Activated CD4-positive, alpha-beta T cell treated with anti-CD3 and anti-CD28 coated beads for 36 hours (primary cell): ENCODE measurements at regions not wholly inside any gene's neighbourhood (a gene's known extent, or its start where the extent isn't known, plus 50 kb on each side); places are given as distances from the start of the nearest gene placed in this dataset.
"Not testable (repeated sequence)": the region's sequence is repeated elsewhere in the genome, so short reads cannot be mapped to it uniquely, and the experiment has no call there.

Experiments
- ATAC-seq: fragments of 200-7000 bp; cut with Tn5 transposase; one replicate; pipeline ENCODE4 v1.10.0; 2021; ENCODE audit warnings: mild to moderate bottlenecking, moderate library complexity
- CTCF ChIA-PET: fragments of 350-600 bp; sonication (Branson Sonifier 250); formaldehyde crosslinking; loops from one replicate; lab custom pipeline; 2021; ENCODE audit warnings: antibody characterized with exemption; lab: Charles Lee
- POLR2A ChIA-PET: fragments of 350-600 bp; sonication (Branson Sonifier 250); formaldehyde crosslinking; loops from one replicate; lab custom pipeline; 2021; ENCODE audit warnings: antibody characterized with exemption, inconsistent platforms; lab: Charles Lee
- DNase-seq: peaks from one replicate; pipeline ENCODE4 v3.0.0-alpha.2; 2020
- H3K27ac Mint-ChIP-seq: one replicate; pipeline ENCODE4 v1.8.0; 2021; ENCODE audit warnings: mixed read lengths
- H3K27me3 Mint-ChIP-seq: one replicate; pipeline ENCODE4 v1.8.0; 2021; ENCODE audit warnings: mixed read lengths
- H3K36me3 Mint-ChIP-seq: one replicate; pipeline ENCODE4 v1.8.0; 2021; ENCODE audit warnings: low read depth, mixed read lengths
- H3K4me1 Mint-ChIP-seq: one replicate; pipeline ENCODE4 v1.8.0; 2021; ENCODE audit warnings: mixed read lengths
- H3K4me3 Mint-ChIP-seq: one replicate; pipeline ENCODE4 v1.8.0; 2021; ENCODE audit warnings: mild to moderate bottlenecking, moderate library complexity, mixed read lengths
- H3K9me3 Mint-ChIP-seq: one replicate; pipeline ENCODE4 v1.8.0; 2021; ENCODE audit warnings: low read depth, mixed read lengths
- intact Hi-C, 2 experiments: fragments of 100-400 bp; cut with DNase I in 1 of 2; cut with micrococcal nuclease in 1 of 2; formaldehyde crosslinking; loops; one replicate each; pipeline versions ENCODE4 v1.14.2 to v1.15.1; 2022 to 2024; cut with DNase I, micrococcal nuclease

DNA sequence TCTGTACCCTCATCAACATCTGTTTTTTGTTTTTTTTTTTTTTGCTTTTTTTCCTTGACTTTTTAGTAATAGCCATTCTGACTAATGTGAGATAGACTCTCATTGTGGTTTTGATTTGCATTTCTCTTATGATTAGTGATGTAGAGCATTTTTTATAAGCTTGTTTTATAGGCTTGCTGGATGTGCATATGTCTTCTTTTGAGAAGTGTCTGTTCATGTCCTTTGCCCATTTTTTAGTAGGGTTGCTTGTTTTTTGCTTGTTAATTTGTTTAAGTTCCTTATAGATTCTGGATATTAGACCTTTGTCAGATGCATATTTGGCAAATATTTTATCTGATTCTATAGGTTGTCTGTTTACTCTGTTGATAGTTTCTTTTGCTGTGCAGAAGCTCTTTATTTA, 53.5 kb upstream of the FAR1 start:
- CTCF ChIA-PET, result interaction anchor here (0.5 to 0.7 kb wide), 2 partner anchors 80 to 425 kb away, joined by 3 read pairs; no protein-coding TSS in a partner anchor
- H3K27ac Mint-ChIP-seq, H3K27me3 Mint-ChIP-seq, POLR2A ChIA-PET, H3K36me3 Mint-ChIP-seq, ATAC-seq, H3K4me1 Mint-ChIP-seq, DNase-seq, intact Hi-C loops, H3K4me3 Mint-ChIP-seq: not testable (repeated sequence)
- H3K9me3 Mint-ChIP-seq, result peaks cover 16% of the 10 kb centered on the region

DNA sequence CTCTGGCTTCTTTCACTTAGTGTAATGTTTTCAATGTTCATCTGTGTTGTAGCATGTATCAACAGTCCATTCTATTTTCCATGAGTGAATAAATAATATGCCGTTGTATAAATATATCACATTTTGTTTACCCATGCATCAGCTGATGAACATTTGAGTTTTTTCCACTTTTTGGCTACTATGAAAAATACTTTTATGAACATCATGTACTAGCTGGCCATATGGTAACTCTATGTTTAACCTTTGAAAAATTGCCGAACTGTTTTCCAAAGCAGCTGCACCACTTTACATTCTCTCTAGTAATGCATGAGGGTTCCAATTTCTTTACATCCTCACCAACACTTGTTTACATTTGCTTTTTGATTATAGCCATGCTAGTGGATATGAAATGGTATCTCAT, 59.8 kb upstream of the FAR1 start:
- Mint-ChIP-seq H3K9me3 (no peaks in the 10 kb centered on the region), H3K36me3 (no peaks in the 10 kb centered on the region), H3K4me1 (no peaks in the 10 kb centered on the region), H3K27me3 (no peaks in the 10 kb centered on the region), H3K4me3 (no peak overlapping the region), H3K27ac (no peak overlapping the region)
- intact Hi-C loops, result no loop called here
- ATAC-seq (no peak), DNase-seq (no peak)
- POLR2A ChIA-PET, result no interaction called here
- CTCF ChIA-PET, result no interaction called here

DNA sequence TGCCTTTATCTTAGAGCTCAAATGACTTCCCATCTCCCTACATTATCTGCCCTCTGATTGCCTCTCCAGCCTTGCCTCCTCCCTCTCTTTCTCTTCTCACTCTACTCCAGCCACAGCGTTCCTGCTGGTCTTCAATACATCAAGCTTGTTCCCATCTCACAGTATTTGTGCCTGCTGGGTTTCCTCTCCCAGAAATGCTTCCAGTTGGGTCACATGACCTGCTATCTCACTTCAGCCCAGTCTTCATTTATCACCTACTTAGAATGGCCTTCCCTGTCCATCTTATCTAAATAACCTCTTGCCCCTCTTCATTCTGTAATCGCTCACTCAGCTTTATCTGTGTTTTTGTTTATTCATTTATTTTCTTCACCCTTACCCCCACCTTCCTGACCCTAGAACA, 61.8 kb upstream of the FAR1 start:
- POLR2A ChIA-PET, result no interaction called here
- CTCF ChIA-PET, result no interaction called here
- DNase-seq (no peak), ATAC-seq (no peak)
- H3K9me3 Mint-ChIP-seq, result no peaks in the 10 kb centered on the region
- H3K27ac Mint-ChIP-seq, result no peak overlapping the region
- H3K27me3 Mint-ChIP-seq, result no peaks in the 10 kb centered on the region
- intact Hi-C loops, result no loop called here
- no peaks in the 10 kb centered on the region for H3K4me1 Mint-ChIP-seq
- H3K36me3 Mint-ChIP-seq, result no peaks in the 10 kb centered on the region
- no peak overlapping the region for H3K4me3 Mint-ChIP-seq

DNA sequence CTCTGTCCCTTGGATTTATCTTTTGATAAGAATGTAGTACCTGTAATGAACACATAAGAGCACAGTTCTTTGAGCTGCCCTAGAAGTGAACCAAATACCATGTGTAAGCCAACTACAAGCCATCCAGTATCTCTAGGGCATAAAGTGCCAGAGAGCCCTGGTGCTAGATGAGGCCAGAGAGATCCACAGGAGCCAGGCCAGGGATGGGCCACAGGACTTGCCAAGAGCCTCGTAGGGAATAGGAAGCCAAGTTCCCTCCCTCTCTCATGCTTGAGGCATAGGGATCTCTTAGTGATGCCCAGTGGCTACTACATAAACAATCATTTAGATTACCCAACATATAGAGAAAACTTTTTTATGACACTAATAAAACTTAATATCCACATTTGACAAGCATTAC, 64.8 kb upstream of the FAR1 start:
- Mint-ChIP-seq H3K27ac (no peak overlapping the region), H3K36me3 (no peaks in the 10 kb centered on the region), H3K9me3 (no peaks in the 10 kb centered on the region), H3K4me1 (no peaks in the 10 kb centered on the region), H3K4me3 (no peak overlapping the region), H3K27me3 (peaks cover 5% of the 10 kb centered on the region)
- DNase-seq, result no peak
- intact Hi-C loops, result no loop called here
- no peak for ATAC-seq
- CTCF ChIA-PET, result no interaction called here
- POLR2A ChIA-PET, result interaction anchor here (0.6 kb wide), 1 partner anchor 12 kb away, joined by 4 read pairs; no protein-coding TSS in a partner anchor

DNA sequence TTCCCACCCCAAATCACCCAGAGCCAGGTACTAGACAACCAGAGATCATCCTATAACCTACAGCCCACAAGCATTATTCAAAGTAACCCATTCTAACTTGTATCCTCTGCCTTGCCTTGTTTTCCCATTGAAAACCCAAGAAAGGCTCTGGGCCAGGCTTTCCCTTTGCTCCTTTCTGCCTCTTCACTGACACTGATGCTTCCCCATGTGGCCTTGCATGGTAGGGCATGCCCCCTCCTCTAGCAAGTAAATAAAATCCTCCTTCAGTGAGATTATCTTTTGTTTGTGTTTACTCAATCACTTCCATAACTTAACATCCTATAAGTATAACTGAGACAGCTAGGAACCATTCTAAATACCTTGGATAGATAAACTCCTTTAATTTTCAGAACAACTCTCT, 65.6 kb upstream of the FAR1 start:
- no peaks in the 10 kb centered on the region for H3K4me1 Mint-ChIP-seq
- H3K27me3 Mint-ChIP-seq, result peaks cover 5% of the 10 kb centered on the region
- POLR2A ChIA-PET, result no interaction called here
- no peak overlapping the region for H3K27ac Mint-ChIP-seq
- CTCF ChIA-PET, result interaction anchor here (0.6 kb wide), 1 partner anchor 553 kb away, joined by 3 read pairs; no protein-coding TSS in a partner anchor
- no peak overlapping the region for H3K4me3 Mint-ChIP-seq
- no peaks in the 10 kb centered on the region for H3K9me3 Mint-ChIP-seq
- DNase-seq, result no peak
- intact Hi-C loops, result no loop called here
- ATAC-seq, result no peak
- H3K36me3 Mint-ChIP-seq, result no peaks in the 10 kb centered on the region

DNA sequence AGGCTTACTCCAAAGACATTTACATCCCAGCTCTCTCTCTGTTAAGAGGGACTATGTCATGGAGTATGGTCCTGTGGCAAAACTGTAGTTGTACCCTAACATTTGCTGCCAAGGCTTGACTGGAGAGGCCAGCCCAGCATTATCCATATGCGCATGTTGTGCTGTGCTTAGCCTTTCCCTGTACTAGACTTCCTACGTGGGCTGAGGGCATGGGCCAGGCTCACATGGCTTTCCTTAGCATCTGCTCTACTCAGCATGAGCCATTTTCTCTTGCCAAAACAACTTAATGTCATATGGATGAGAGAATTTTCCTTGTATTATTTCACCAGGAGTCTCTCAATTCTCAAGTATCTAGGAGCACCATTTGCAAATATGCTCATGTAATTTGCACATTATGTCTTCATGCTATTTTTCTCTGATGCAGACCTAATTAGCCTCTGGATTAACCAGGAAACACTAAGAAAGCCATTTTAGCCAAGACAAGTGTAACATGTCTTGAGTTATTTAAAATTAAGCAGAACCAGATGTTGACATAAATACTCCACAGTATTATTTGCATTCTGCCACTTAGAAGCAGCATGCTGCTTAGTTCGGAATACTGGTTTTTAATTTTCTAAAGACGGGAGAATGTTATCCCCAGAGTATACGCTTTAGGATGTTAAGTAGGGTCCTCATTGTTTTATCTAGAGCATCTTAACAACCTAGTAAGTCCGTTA, 71.7 kb upstream of the FAR1 start:
- Mint-ChIP-seq H3K9me3 (no peaks in the 10 kb centered on the region), H3K27me3 (peaks cover 7% of the 10 kb centered on the region), H3K27ac (no peak overlapping the region), H3K36me3 (no peaks in the 10 kb centered on the region), H3K4me1 (no peaks in the 10 kb centered on the region), H3K4me3 (no peak overlapping the region)
- POLR2A ChIA-PET, result no interaction called here
- DNase-seq, result no peak
- no peak for ATAC-seq
- intact Hi-C loops, result no loop called here
- CTCF ChIA-PET, result interaction anchor here (0.6 to 0.7 kb wide), 2 partner anchors 15 to 121 kb away, joined by 3 read pairs; no protein-coding TSS in a partner anchor

DNA sequence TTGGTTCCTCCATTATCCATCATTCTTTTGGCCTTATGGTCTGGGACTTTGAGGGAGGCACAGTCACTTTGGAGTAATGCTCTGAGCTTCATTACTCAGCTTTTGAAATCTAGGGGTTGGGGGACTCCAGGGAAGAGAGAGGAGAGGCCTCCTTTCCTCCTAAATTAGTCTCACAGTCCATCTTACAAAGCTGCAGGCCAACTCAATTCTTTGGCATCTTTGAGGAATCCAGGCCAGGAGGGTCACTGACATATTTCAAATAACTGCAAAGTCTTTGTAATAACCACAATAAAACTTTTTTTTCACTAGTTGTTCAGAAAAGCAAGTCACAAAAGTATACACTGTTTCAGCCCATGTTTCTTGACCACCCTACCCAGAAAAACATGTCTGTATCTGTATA, 73.3 kb upstream of the FAR1 start:
- ChIA-PET POLR2A (no interaction called here), CTCF (no interaction called here)
- ATAC-seq, result no peak
- intact Hi-C loops, result no loop called here
- H3K4me3 Mint-ChIP-seq, result no peak overlapping the region
- no peak overlapping the region for H3K27ac Mint-ChIP-seq
- no peak for DNase-seq
- no peaks in the 10 kb centered on the region for H3K4me1 Mint-ChIP-seq
- no peaks in the 10 kb centered on the region for H3K36me3 Mint-ChIP-seq
- peaks cover 4% of the 10 kb centered on the region for H3K27me3 Mint-ChIP-seq
- H3K9me3 Mint-ChIP-seq, result no peaks in the 10 kb centered on the region

DNA sequence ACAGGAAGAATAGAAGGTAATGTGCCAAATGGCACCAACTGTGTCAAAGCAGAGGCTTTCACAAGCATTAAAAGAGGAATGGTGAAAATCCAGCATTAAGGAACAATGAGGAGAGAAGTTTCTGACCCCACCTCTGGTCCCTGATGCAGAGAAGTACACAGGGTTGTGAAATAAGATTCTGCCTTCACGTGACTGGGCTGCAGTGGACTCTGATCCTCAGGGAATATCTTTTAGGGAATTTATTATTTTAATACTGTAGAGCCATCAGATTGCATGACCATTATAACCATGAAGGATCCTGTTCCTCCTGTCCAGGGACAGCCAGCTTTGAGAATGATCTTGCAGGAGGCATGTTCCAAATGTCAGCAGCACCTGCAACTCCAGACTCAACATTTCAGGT, 74.4 kb upstream of the FAR1 start:
- H3K4me3 Mint-ChIP-seq, result no peak overlapping the region
- H3K4me1 Mint-ChIP-seq, result no peaks in the 10 kb centered on the region
- intact Hi-C loops, result no loop called here
- H3K27ac Mint-ChIP-seq, result no peak overlapping the region
- peaks cover 5% of the 10 kb centered on the region for H3K27me3 Mint-ChIP-seq
- DNase-seq, result no peak
- no peaks in the 10 kb centered on the region for H3K9me3 Mint-ChIP-seq
- CTCF ChIA-PET, result interaction anchor here (0.6 kb wide), 2 partner anchors 766 to 980 kb away, joined by 3 read pairs; no protein-coding TSS in a partner anchor
- H3K36me3 Mint-ChIP-seq, result no peaks in the 10 kb centered on the region
- ATAC-seq, result no peak
- POLR2A ChIA-PET, result no interaction called here

DNA sequence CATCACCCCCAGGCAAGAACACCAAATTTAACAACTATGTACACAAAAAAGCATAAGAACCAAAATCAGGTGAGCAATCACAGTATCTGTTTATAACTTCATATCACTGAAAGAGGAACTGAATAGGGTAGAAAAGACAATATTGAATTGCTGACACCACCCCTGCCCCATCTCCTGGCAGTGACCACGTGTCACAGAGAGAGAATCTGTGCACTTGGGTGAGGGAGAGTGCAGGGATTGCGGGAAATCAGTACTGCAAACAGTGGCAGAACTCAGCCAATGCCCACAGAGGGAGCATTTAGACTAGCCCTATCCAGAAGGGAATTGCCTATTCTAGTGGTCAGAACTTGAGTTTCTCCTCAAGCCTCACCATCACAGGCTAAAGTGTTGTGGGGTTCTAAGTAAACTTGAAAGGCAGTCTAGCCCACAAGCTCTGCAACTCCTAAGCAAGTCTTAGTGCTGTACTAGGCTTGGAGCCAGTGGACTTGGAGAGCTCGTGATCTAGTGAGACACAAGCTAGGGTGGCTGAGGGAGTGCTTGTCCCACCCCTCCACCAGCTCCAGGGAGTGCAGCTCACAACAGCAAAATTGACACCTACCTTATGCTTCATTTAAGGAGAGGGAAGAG, 82.8 kb upstream of the PTH start:
- ATAC-seq, result no peak
- Mint-ChIP-seq H3K4me1 (no peaks in the 10 kb centered on the region), H3K4me3 (no peak overlapping the region), H3K27me3 (peaks cover 12% of the 10 kb centered on the region), H3K36me3 (no peaks in the 10 kb centered on the region), H3K9me3 (peaks cover 15% of the 10 kb centered on the region), H3K27ac (no peak overlapping the region)
- POLR2A ChIA-PET, result no interaction called here
- CTCF ChIA-PET, result no interaction called here
- DNase-seq, result no peak
- intact Hi-C loops, result no loop called here

DNA sequence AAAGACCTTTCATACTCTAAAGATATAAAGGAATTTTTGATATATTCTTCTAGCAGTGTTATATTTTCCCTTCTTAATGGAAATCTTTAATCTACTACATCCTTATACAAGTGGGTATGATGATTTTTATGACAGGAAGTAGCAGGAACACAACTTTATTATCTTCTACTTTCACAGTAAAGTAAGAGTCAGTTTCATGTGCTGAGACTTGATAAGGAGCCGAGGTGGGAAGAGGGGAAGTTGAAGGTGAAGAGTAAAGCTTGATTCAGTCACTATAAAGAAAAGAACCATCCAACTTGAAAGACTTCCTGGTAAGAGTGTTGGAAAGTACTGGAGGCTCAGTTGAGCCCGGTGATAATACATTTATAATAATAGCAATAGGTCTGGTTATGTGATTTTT, 82.1 kb upstream of the PTH start:
- Mint-ChIP-seq H3K27me3 (peaks cover 13% of the 10 kb centered on the region), H3K9me3 (peaks cover 17% of the 10 kb centered on the region), H3K4me1 (no peaks in the 10 kb centered on the region), H3K4me3 (no peak overlapping the region), H3K36me3 (no peaks in the 10 kb centered on the region), H3K27ac (no peak overlapping the region)
- CTCF ChIA-PET, result no interaction called here
- DNase-seq (no peak), ATAC-seq (no peak)
- POLR2A ChIA-PET, result no interaction called here
- intact Hi-C loops, result no loop called here

DNA sequence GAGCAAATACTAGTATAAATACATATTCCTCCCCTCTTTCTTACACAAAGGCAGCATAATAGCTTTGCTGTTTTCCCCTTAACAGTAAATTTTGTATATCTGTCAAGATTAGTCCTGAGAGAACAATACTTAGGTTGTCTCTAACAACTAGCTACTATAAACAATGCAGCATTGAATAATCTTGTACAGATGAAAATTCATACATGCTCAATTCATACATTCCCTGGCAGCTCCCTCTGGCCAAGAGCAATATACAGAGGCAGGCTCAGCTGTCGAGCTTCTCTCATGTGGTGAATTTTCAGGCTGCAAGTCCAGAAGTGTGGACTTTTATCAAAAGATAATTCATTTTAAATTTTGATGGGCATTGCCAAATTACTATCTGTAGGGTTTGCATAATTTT, 81.2 kb upstream of the PTH start:
- ATAC-seq (no peak), DNase-seq (no peak)
- intact Hi-C loops, result no loop called here
- CTCF ChIA-PET, result no interaction called here
- H3K27ac Mint-ChIP-seq, result no peak overlapping the region
- H3K4me3 Mint-ChIP-seq, result no peak overlapping the region
- H3K9me3 Mint-ChIP-seq, result peaks cover 17% of the 10 kb centered on the region
- H3K36me3 Mint-ChIP-seq, result no peaks in the 10 kb centered on the region
- POLR2A ChIA-PET, result no interaction called here
- H3K4me1 Mint-ChIP-seq, result no peaks in the 10 kb centered on the region
- peaks cover 13% of the 10 kb centered on the region for H3K27me3 Mint-ChIP-seq

DNA sequence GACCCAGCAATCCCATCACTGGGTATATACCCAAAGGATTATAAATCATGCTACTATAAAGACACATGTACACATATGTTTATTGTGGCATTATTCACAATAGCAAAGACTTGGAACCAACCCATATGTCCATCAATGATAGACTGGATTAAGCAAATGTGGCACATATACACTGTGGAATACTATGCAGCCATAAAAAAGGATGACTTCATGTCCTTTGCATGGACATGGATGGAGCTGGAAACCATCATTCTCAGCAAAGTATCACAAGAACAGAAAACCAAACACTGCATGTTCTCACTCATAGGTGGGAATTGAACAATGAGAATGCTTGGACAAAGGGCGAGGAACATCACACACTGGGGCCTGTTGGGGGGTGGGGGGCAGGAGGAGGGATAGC, 79.6 kb upstream of the PTH start:
- H3K36me3 Mint-ChIP-seq, POLR2A ChIA-PET, H3K4me3 Mint-ChIP-seq, ATAC-seq, H3K27me3 Mint-ChIP-seq, CTCF ChIA-PET, intact Hi-C loops, H3K27ac Mint-ChIP-seq, H3K4me1 Mint-ChIP-seq, DNase-seq: not testable (repeated sequence)
- peaks cover 11% of the 10 kb centered on the region for H3K9me3 Mint-ChIP-seq
